WTC11 (cell line): ENCODE measurements at regions not wholly inside any gene's neighbourhood (a gene's known extent, or its start where the extent isn't known, plus 50 kb on each side); places are given as distances from the start of the nearest gene placed in this dataset.

ENCODE experiments used
- ATAC-seq: fragments of 200-7000 bp; cut with Tn5 transposase; 2 replicates; pipeline ENCODE4 v1.10.0; 2021; ENCODE audit warnings: mild to moderate bottlenecking, moderate library complexity
- CTCF ChIA-PET: fragments of 300-600 bp; sonication (Branson Sonifier 250); formaldehyde crosslinking; loops from one replicate; lab custom pipeline; 2021; ENCODE audit warnings: antibody characterized with exemption; lab: Charles Lee
- POLR2A ChIA-PET: fragments of 350-600 bp; sonication (Branson Sonifier 250); formaldehyde crosslinking; loops from one replicate; lab custom pipeline; 2021; ENCODE audit warnings: antibody characterized with exemption; lab: Charles Lee
- DNase-seq: peaks from one replicate; pipeline ENCODE4 v3.0.0; 2021; ENCODE audit warnings: low spot score
- H3K27ac Mint-ChIP-seq: 2 replicates; pipeline ENCODE4 v1.8.0; 2021; ENCODE audit warnings: mixed read lengths
- H3K27me3 Mint-ChIP-seq: 2 replicates; pipeline ENCODE4 v1.8.0; 2021; ENCODE audit warnings: low read depth, mild to moderate bottlenecking, moderate library complexity, mixed read lengths
- H3K36me3 Mint-ChIP-seq: 2 replicates; pipeline ENCODE4 v1.8.0; 2021; ENCODE audit warnings: mixed read lengths
- H3K4me1 Mint-ChIP-seq: 2 replicates; pipeline ENCODE4 v1.8.0; 2022; ENCODE audit warnings: mixed read lengths
- H3K4me3 Mint-ChIP-seq: 2 replicates; pipeline ENCODE4 v1.8.0; 2021; ENCODE audit warnings: mild to moderate bottlenecking, moderate library complexity, mixed read lengths
- H3K9me3 Mint-ChIP-seq: 2 replicates; pipeline ENCODE4 v1.8.0; 2021; ENCODE audit warnings: mixed read lengths
- ARID4B ChIP-seq: sonication (generic); formaldehyde crosslinking; IDR thresholded peaks from 2 replicates; pipeline ENCODE4 v1.8.0; 2023; ENCODE audit warnings: missing genetic modification reagents, mild to moderate bottlenecking, borderline replicate concordance
- CREM ChIP-seq: sonication (generic); formaldehyde crosslinking; IDR thresholded peaks from 2 replicates; pipeline ENCODE4 v1.8.1; 2022; ENCODE audit warnings: mild to moderate bottlenecking, missing genetic modification reagents, moderate library complexity
- E2F1 ChIP-seq: sonication (generic); formaldehyde crosslinking; IDR thresholded peaks from 2 replicates; pipeline ENCODE4 v1.8.0; 2022; ENCODE audit warnings: mild to moderate bottlenecking, missing genetic modification reagents
- ERG ChIP-seq: fragments of 250-450 bp; sonication (Bioruptor Pico); IDR thresholded peaks from 2 replicates; pipeline ENCODE4 v1.8.0; 2021; ENCODE audit warnings: mild to moderate bottlenecking
- ETV6 ChIP-seq: sonication (generic); formaldehyde crosslinking; IDR thresholded peaks from 2 replicates; pipeline ENCODE4 v1.8.1; 2022; ENCODE audit warnings: mild to moderate bottlenecking, missing genetic modification reagents
- FOXJ3 ChIP-seq: sonication (generic); formaldehyde crosslinking; IDR thresholded peaks from 2 replicates; pipeline ENCODE4 v1.9.0; 2021; ENCODE audit warnings: missing genetic modification reagents, mild to moderate bottlenecking, borderline replicate concordance
- GABPB1 ChIP-seq: sonication (generic); formaldehyde crosslinking; IDR thresholded peaks from 2 replicates; pipeline ENCODE4 v1.8.1; 2023; ENCODE audit warnings: mild to moderate bottlenecking, missing genetic modification reagents
- HMGA2 ChIP-seq: fragments of 250-450 bp; sonication (Bioruptor Pico); IDR thresholded peaks from 2 replicates; pipeline ENCODE4 v1.4.0; 2021; ENCODE audit warnings: mild to moderate bottlenecking, moderate library complexity
- IRF1 ChIP-seq: sonication (generic); formaldehyde crosslinking; IDR thresholded peaks from 2 replicates; pipeline ENCODE4 v1.8.0; 2023; ENCODE audit warnings: missing genetic modification reagents
- NR2C2 ChIP-seq: sonication (generic); formaldehyde crosslinking; IDR thresholded peaks from 2 replicates; pipeline ENCODE4 v1.8.0; 2022; ENCODE audit warnings: mild to moderate bottlenecking, missing genetic modification reagents
- NR3C1 ChIP-seq: sonication (generic); formaldehyde crosslinking; conservative IDR thresholded peaks from 2 replicates; pipeline ENCODE4 v1.8.1; 2023; ENCODE audit warnings: low read depth, mild to moderate bottlenecking, missing genetic modification reagents
- OVOL2 ChIP-seq: fragments of 250-450 bp; sonication (Bioruptor Pico); IDR thresholded peaks from 2 replicates; pipeline ENCODE4 v1.9.0; 2021; ENCODE audit warnings: mild to moderate bottlenecking, borderline replicate concordance
- SP1 ChIP-seq: sonication (generic); formaldehyde crosslinking; conservative IDR thresholded peaks from 2 replicates; pipeline ENCODE4 v1.8.1; 2022; ENCODE audit warnings: missing genetic modification reagents
- TCF7 ChIP-seq: sonication (generic); formaldehyde crosslinking; IDR thresholded peaks from 2 replicates; pipeline ENCODE4 v1.8.0; 2022; ENCODE audit warnings: mild to moderate bottlenecking, low read depth, missing genetic modification reagents, moderate library complexity
- TEAD1 ChIP-seq: sonication (generic); formaldehyde crosslinking; IDR thresholded peaks from 2 replicates; pipeline ENCODE4 v1.8.0; 2022; ENCODE audit warnings: mild to moderate bottlenecking, missing genetic modification reagents
- USF2 ChIP-seq: sonication (generic); formaldehyde crosslinking; IDR thresholded peaks from 2 replicates; pipeline ENCODE4 v1.8.1; 2023; ENCODE audit warnings: mild to moderate bottlenecking, missing genetic modification reagents, moderate library complexity
- ZNF138 ChIP-seq: sonication (generic); formaldehyde crosslinking; conservative IDR thresholded peaks from 2 replicates; pipeline ENCODE4 v1.8.1; 2022; ENCODE audit warnings: mild to moderate bottlenecking, moderate library complexity, missing genetic modification reagents
- TF ChIP-seq, protein P1 (sequence below): sonication (generic); formaldehyde crosslinking; IDR thresholded peaks from 2 replicates; pipeline ENCODE4 v1.8.1; 2022; ENCODE audit warnings: missing genetic modification reagents, borderline replicate concordance

DNA sequence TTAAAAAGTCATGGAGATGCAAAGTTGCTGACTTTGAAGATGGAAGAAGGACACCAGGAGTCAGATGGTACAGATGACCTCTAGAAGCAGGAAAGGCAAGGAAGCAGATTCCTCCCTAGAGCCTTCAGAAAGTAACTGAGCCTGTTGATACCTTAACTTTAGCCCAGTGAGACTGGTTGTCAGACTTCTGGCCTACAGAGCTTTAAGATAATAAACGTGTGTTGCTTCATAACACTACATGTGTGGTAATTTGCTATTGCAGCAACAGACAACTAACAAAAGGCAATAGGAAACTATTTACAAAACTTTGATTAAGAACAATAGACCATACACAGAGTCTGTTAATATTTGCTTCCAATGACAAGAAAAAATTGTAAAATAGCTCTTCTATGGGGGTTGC lies 102.0 kb upstream of the USP38 start:
- no peaks in the 10 kb centered on the region for H3K27me3 Mint-ChIP-seq
- H3K36me3 Mint-ChIP-seq = no peaks in the 10 kb centered on the region
- ATAC-seq (no peak), DNase-seq (no peak)
- H3K27ac Mint-ChIP-seq = no peak overlapping the region
- no peak for TF ChIP-seq NR2C2 (CRISPR knock-in tag)
- TF ChIP-seq, protein P1, sequence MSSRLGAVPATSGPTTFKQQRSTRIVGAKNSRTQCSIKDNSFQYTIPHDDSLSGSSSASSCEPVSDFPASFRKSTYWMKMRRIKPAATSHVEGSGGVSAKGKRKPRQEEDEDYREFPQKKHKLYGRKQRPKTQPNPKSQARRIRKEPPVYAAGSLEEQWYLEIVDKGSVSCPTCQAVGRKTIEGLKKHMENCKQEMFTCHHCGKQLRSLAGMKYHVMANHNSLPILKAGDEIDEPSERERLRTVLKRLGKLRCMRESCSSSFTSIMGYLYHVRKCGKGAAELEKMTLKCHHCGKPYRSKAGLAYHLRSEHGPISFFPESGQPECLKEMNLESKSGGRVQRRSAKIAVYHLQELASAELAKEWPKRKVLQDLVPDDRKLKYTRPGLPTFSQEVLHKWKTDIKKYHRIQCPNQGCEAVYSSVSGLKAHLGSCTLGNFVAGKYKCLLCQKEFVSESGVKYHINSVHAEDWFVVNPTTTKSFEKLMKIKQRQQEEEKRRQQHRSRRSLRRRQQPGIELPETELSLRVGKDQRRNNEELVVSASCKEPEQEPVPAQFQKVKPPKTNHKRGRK (CRISPR knock-in tag) = no peak
- no peak for TF ChIP-seq OVOL2
- TF ChIP-seq ARID4B (CRISPR knock-in tag) = no peak
- no peak for TF ChIP-seq GABPB1
- no peak for TF ChIP-seq TCF7 (CRISPR knock-in tag)
- no peak for TF ChIP-seq IRF1 (CRISPR knock-in tag)
- no peak for TF ChIP-seq ETV6 (CRISPR knock-in tag)
- TF ChIP-seq HMGA2 = no peak
- no peak for TF ChIP-seq ERG (CRISPR knock-in tag)
- TF ChIP-seq SP1 (CRISPR knock-in tag) = no peak
- no peak for TF ChIP-seq USF2
- TF ChIP-seq FOXJ3 (CRISPR knock-in tag) = no peak
- TF ChIP-seq TEAD1 (CRISPR knock-in tag) = no peak
- no peaks in the 10 kb centered on the region for H3K9me3 Mint-ChIP-seq
- POLR2A ChIA-PET = no interaction called here
- CTCF ChIA-PET = no interaction called here
- no peak overlapping the region for H3K4me3 Mint-ChIP-seq
- H3K4me1 Mint-ChIP-seq = no peaks in the 10 kb centered on the region

- no peaks in the 10 kb centered on the region for H3K27me3 Mint-ChIP-seq
- ChIA-PET CTCF (interaction anchor here (0.6 kb wide), 1 partner anchor 281 kb away, joined by 3 read pairs; no protein-coding TSS in a partner anchor), POLR2A (interaction anchor here (0.7 kb wide), 1 partner anchor 57 kb away, joined by 3 read pairs; no protein-coding TSS in a partner anchor)
- no peaks in the 10 kb centered on the region; the same call in 1 of the 2 replicates for H3K36me3 Mint-ChIP-seq
- H3K9me3 Mint-ChIP-seq = 0 out of 2 replicates have a peak, but pooled peaks cover under 1% of the 10 kb centered on the region
- no peak for DNase-seq
- H3K4me1 Mint-ChIP-seq = peaks cover 9% of the 10 kb centered on the region
- H3K27ac Mint-ChIP-seq = no peak overlapping the region
- no peak for ATAC-seq
- no peak overlapping the region for H3K4me3 Mint-ChIP-seq
- TF ChIP-seq CREM (CRISPR knock-in tag) (no peak), ETV6 (CRISPR knock-in tag) (no peak), ZNF138 (no peak), NR3C1 (CRISPR knock-in tag) (no peak), E2F1 (CRISPR knock-in tag) (no peak)
Observed at GRCh38 chr4:143083756-143084472, 100.8 kb upstream of the USP38 start.
